Vagina (tissue), 2 donors: ENCODE measurements at regions not wholly inside any gene's neighbourhood (a gene's known extent, or its start where the extent isn't known, plus 50 kb on each side); places are given as distances from the start of the nearest gene placed in this dataset.

ENCODE experiments used
- DNase-seq, 2 donors: peaks; one replicate each; pipeline ENCODE4 v3.0.0-alpha.2; 2017; ENCODE audit errors: extremely low spot score in 2 of 2
- H3K27ac ChIP-seq: fragments of 200-600 bp; sonication (generic); one replicate; pipeline ENCODE4 v1.5.1; 2019
- H3K27me3 ChIP-seq: fragments of 200-600 bp; sonication (generic); one replicate; pipeline ENCODE4 v1.5.1; 2019
- H3K36me3 ChIP-seq, 2 donors: fragments of 200-600 bp; sonication (generic); one replicate each; pipeline ENCODE4 v1.5.1; 2017 to 2019
- H3K4me1 ChIP-seq: fragments of 200-600 bp; sonication (generic); one replicate; pipeline ENCODE4 v1.5.1; 2019
- H3K4me3 ChIP-seq, 2 donors: fragments of 200-600 bp; sonication (generic); 1 replicate in 1 of 2; 2 replicates in 1 of 2; pipeline ENCODE4 v1.5.1; 2016 to 2019
- H3K9me3 ChIP-seq: fragments of 200-600 bp; sonication (generic); one replicate; pipeline ENCODE4 v1.5.1; 2019
- CTCF ChIP-seq, 3 experiments: fragments of 450-650 bp in 2 of 3; fragments of 200-600 bp in 1 of 3; sonication (generic) in 1 of 3; IDR thresholded peaks; one replicate each; pipeline ENCODE4 v1.5.1; 2017 to 2019; ENCODE audit warnings: antibody characterized with exemption in 3 of 3, mild to moderate bottlenecking in 2 of 3, moderate library complexity in 2 of 3
- POLR2A ChIP-seq, 2 donors: fragments of 450-650 bp; IDR thresholded peaks; one replicate each; pipeline ENCODE4 v1.6.1; 2017; ENCODE audit warnings: antibody characterized with exemption in 2 of 2, mild to moderate bottlenecking in 2 of 2, moderate library complexity in 2 of 2
- POLR2AphosphoS5 ChIP-seq, 2 donors: sonication (generic); formaldehyde crosslinking; IDR thresholded peaks; one replicate each; pipeline ENCODE4 v1.9.0; 2017; ENCODE audit warnings: antibody characterized with exemption in 2 of 2, mild to moderate bottlenecking in 2 of 2, low read depth in 1 of 2; ENCODE audit not compliant: insufficient read depth in 1 of 2
- intact Hi-C: fragments of 100-400 bp; cut with DNase I; formaldehyde crosslinking; loops from one replicate; pipeline ENCODE4 v1.15.1; 2023

- no peaks in the 10 kb centered on the region for H3K4me1 ChIP-seq
- no peaks in the 10 kb centered on the region for H3K9me3 ChIP-seq
- H3K27me3 ChIP-seq, result no peaks in the 10 kb centered on the region
- TF ChIP-seq POLR2A (IDR thresholded peaks at IDR 0.05) (no peak), CTCF (IDR thresholded peaks at IDR 0.05) (no peak), POLR2AphosphoS5 (IDR thresholded peaks at IDR 0.05; ENCODE audit: insufficient read depth in 1 of 2, low read depth in 1 of 2) (no peak)
- intact Hi-C loops, result no loop called here
- no peak overlapping the region for H3K4me3 ChIP-seq
- H3K27ac ChIP-seq, result no peak overlapping the region
- no peaks in the 10 kb centered on the region for H3K36me3 ChIP-seq
- DNase-seq, result no peak
Measured at GRCh38 chr16:54720259-54720658, 210.4 kb upstream of the IRX5 start.

- intact Hi-C loops, result no loop called here
Measured at GRCh38 chr16:54719624-54720023, 211.0 kb upstream of the IRX5 start.

GRCh38 chr16:54718376-54718775 is 212.3 kb upstream of the IRX5 start:
- no peak overlapping the region for H3K4me3 ChIP-seq
- TF ChIP-seq POLR2A (IDR thresholded peaks at IDR 0.05) (no peak), POLR2AphosphoS5 (IDR thresholded peaks at IDR 0.05; ENCODE audit: insufficient read depth in 1 of 2, low read depth in 1 of 2) (no peak), CTCF (IDR thresholded peaks at IDR 0.05) (no peak)
- intact Hi-C loops, result no loop called here

More at GRCh38 chr16:54719624-54720023, 211.0 kb upstream of the IRX5 start:
- Histone ChIP-seq H3K4me1 (no peaks in the 10 kb centered on the region), H3K4me3 (no peak overlapping the region), H3K36me3 (no peaks in the 10 kb centered on the region), H3K9me3 (no peaks in the 10 kb centered on the region), H3K27ac (no peak overlapping the region), H3K27me3 (no peaks in the 10 kb centered on the region)
- TF ChIP-seq CTCF (IDR thresholded peaks at IDR 0.05) (no peak), POLR2A (IDR thresholded peaks at IDR 0.05) (no peak)
- no peak for DNase-seq

GRCh38 chr16:54715011-54715410 is 215.7 kb upstream of the IRX5 start:
- H3K36me3 ChIP-seq, result no peaks in the 10 kb centered on the region
- no peak overlapping the region for H3K27ac ChIP-seq
- no peak overlapping the region for H3K4me3 ChIP-seq
- TF ChIP-seq POLR2AphosphoS5 (IDR thresholded peaks at IDR 0.05; ENCODE audit: insufficient read depth in 1 of 2, low read depth in 1 of 2) (no peak), POLR2A (IDR thresholded peaks at IDR 0.05) (no peak), CTCF (IDR thresholded peaks at IDR 0.05) (no peak)
- intact Hi-C loops, result no loop called here
- DNase-seq, result no peak
- no peaks in the 10 kb centered on the region for H3K9me3 ChIP-seq
- no peaks in the 10 kb centered on the region for H3K4me1 ChIP-seq
- no peaks in the 10 kb centered on the region for H3K27me3 ChIP-seq

More at GRCh38 chr16:54718376-54718775, 212.3 kb upstream of the IRX5 start:
- Histone ChIP-seq H3K27me3 (no peaks in the 10 kb centered on the region), H3K36me3 (no peaks in the 10 kb centered on the region), H3K27ac (no peak overlapping the region), H3K4me1 (no peaks in the 10 kb centered on the region), H3K9me3 (no peaks in the 10 kb centered on the region)
- no peak for DNase-seq

- Histone ChIP-seq H3K4me1 (no peaks in the 10 kb centered on the region), H3K27ac (no peak overlapping the region), H3K27me3 (no peaks in the 10 kb centered on the region), H3K9me3 (no peaks in the 10 kb centered on the region), H3K36me3 (no peaks in the 10 kb centered on the region), H3K4me3 (no peak overlapping the region)
- DNase-seq, result no peak
- intact Hi-C loops, result no loop called here
- no peak for TF ChIP-seq POLR2AphosphoS5 (IDR thresholded peaks at IDR 0.05; ENCODE audit: insufficient read depth in 1 of 2, low read depth in 1 of 2)
- no peak for TF ChIP-seq POLR2A (IDR thresholded peaks at IDR 0.05)
- no peak for TF ChIP-seq CTCF (IDR thresholded peaks at IDR 0.05)
Measured at GRCh38 chr16:54712866-54713265, 217.8 kb upstream of the IRX5 start.
